NB4 (cell line): ENCODE measurements at regions not wholly inside any gene's neighbourhood (a gene's known extent, or its start where the extent isn't known, plus 50 kb on each side); places are given as distances from the start of the nearest gene placed in this dataset.

Experiments
- MYC ChIP-seq: IDR thresholded peaks from 2 replicates; pipeline ENCODE4 v1.6.1; 2011; ENCODE audit warnings: low read depth, low read length
- POLR2A ChIP-seq: IDR thresholded peaks from 2 replicates; pipeline ENCODE4 v1.6.1; 2011; ENCODE audit warnings: mild to moderate bottlenecking; ENCODE audit not compliant: insufficient read length; ENCODE audit errors: extremely low read depth
- TF ChIP-seq, protein P1 (sequence below): IDR thresholded peaks from one replicate; pipeline ENCODE4 v1.5.1; 2012; ENCODE audit warnings: low read depth, low read length

DNA sequence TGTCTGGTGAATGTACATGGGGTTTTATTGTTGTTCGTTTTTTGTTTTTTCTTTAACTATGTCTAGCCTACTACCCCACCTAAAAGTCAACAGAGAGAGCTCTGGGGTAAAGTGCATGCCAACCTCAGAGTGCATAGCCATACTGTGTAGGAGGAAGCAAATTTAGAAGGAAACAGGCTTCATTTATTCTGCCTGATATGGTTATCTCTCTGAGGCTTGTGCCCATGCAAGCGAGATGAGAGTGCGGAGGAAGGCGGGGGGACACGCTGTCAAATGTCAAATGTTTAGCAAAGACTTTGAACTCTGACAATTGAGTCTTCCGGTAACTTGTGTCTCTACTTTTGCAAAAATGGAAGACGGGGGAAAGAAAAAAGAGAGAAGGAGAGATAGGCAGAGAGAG lies 295.5 kb downstream of the ETS1 start:
- TF ChIP-seq POLR2A (no peak), MYC (no peak)
- TF ChIP-seq, protein P1, sequence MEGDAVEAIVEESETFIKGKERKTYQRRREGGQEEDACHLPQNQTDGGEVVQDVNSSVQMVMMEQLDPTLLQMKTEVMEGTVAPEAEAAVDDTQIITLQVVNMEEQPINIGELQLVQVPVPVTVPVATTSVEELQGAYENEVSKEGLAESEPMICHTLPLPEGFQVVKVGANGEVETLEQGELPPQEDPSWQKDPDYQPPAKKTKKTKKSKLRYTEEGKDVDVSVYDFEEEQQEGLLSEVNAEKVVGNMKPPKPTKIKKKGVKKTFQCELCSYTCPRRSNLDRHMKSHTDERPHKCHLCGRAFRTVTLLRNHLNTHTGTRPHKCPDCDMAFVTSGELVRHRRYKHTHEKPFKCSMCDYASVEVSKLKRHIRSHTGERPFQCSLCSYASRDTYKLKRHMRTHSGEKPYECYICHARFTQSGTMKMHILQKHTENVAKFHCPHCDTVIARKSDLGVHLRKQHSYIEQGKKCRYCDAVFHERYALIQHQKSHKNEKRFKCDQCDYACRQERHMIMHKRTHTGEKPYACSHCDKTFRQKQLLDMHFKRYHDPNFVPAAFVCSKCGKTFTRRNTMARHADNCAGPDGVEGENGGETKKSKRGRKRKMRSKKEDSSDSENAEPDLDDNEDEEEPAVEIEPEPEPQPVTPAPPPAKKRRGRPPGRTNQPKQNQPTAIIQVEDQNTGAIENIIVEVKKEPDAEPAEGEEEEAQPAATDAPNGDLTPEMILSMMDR = no peak
